Nephron (organoid): ENCODE measurements at regions not wholly inside any gene's neighbourhood (a gene's known extent, or its start where the extent isn't known, plus 50 kb on each side); places are given as distances from the start of the nearest gene placed in this dataset.
A peak's percentile ranks its signal among the peaks of the same experiment; 100 is the strongest.

Experiments used
- H3K27ac Mint-ChIP-seq, 3 experiments: 2 replicates each; pipeline ENCODE4 v1.8.0; 2020; ENCODE audit warnings: mixed read lengths in 3 of 3, mild to moderate bottlenecking in 2 of 3, moderate library complexity in 1 of 3
- H3K27me3 Mint-ChIP-seq: 2 replicates; pipeline ENCODE4 v1.8.0; 2021; ENCODE audit warnings: low read depth, mild to moderate bottlenecking, moderate library complexity, mixed read lengths
- H3K36me3 Mint-ChIP-seq: 2 replicates; pipeline ENCODE4 v1.8.0; 2020; ENCODE audit warnings: low read depth, mixed read lengths
- H3K4me1 Mint-ChIP-seq: 2 replicates; pipeline ENCODE4 v1.8.0; 2020; ENCODE audit warnings: mixed read lengths
- H3K4me3 Mint-ChIP-seq, 3 experiments: 2 replicates each; pipeline ENCODE4 v1.8.0; 2020; ENCODE audit warnings: mild to moderate bottlenecking in 3 of 3, mixed read lengths in 3 of 3, moderate library complexity in 2 of 3
- H3K9me3 Mint-ChIP-seq: 2 replicates; pipeline ENCODE4 v1.8.0; 2020; ENCODE audit warnings: mixed read lengths
- TF ChIP-seq, protein P1 (sequence below), 3 experiments: fragments of 200-600 bp; sonication (generic); IDR thresholded peaks; one replicate each; pipeline ENCODE4 v1.5.0; 2021; ENCODE audit warnings: antibody characterized with exemption in 3 of 3; ENCODE audit not compliant: unreplicated experiment in 3 of 3

DNA sequence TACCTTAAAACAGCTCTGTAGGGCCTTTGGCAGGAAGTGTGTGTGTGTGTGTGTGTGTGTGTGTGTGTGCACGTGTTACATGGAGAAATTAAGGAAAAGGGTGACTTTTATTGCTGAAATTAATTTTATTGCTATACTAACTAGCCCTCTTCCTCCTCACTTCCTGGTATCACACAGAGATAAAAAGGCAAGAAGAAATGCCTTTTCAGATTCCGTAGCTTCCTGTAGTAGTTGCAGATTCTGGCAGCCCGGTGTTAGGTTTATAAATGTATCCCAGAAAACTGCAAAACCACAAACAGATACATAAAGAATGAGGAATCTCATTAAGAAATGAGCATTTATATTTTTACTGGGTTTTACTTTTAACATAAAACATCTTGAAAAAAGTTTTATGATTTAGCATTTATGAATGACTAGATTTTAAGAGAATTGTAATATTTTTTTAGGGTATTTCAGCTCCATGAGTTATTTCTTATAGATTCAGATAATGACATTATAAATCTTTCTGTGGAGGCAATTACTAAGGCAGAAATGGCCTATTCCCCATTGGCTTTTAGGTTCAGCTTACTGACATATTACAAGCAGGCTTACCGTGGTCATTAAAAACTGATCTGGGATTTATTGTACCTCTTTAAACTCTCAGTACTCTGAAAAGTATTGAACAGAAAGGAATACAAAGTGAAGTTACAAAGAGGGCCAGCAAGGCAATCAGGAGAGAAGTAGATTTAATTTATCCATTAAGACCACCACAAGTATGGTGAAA lies 249.1 kb upstream of the TSHZ2 start:
- TF ChIP-seq, protein P1, sequence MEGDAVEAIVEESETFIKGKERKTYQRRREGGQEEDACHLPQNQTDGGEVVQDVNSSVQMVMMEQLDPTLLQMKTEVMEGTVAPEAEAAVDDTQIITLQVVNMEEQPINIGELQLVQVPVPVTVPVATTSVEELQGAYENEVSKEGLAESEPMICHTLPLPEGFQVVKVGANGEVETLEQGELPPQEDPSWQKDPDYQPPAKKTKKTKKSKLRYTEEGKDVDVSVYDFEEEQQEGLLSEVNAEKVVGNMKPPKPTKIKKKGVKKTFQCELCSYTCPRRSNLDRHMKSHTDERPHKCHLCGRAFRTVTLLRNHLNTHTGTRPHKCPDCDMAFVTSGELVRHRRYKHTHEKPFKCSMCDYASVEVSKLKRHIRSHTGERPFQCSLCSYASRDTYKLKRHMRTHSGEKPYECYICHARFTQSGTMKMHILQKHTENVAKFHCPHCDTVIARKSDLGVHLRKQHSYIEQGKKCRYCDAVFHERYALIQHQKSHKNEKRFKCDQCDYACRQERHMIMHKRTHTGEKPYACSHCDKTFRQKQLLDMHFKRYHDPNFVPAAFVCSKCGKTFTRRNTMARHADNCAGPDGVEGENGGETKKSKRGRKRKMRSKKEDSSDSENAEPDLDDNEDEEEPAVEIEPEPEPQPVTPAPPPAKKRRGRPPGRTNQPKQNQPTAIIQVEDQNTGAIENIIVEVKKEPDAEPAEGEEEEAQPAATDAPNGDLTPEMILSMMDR (IDR thresholded peaks at IDR 0.05; ENCODE audit: unreplicated experiment in 3 of 3), result no peak
- peaks cover 5% of the 10 kb centered on the region for H3K9me3 Mint-ChIP-seq
- H3K27ac Mint-ChIP-seq, result peak overlapping the region in 2 of 3 experiments; percentile 28 to 67
- no peak overlapping the region for H3K4me3 Mint-ChIP-seq
- H3K36me3 Mint-ChIP-seq, result no peaks in the 10 kb centered on the region
- H3K4me1 Mint-ChIP-seq, result no peaks in the 10 kb centered on the region
- H3K27me3 Mint-ChIP-seq, result no peaks in the 10 kb centered on the region

DNA sequence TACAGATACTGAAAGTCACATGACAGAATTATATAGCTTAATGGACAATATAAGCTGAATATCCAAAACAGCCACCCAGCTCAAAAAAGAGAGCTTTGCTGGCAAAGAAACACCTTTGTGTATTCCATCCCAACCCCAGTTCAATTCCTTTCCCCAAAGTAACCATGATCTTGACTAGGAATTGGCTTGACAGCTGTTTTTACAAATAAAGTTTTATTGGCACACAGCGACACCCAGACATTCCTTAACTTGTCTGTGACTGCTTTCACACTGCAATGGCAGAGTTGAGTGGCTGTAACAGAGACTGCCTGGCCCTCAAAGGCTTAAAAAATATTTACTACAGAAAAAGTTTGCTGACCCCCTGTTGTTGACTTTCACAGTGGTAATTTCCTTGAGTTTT lies 264.0 kb upstream of the TSHZ2 start:
- no peak overlapping the region for H3K4me3 Mint-ChIP-seq
- H3K27ac Mint-ChIP-seq, result no peak overlapping the region
- H3K27me3 Mint-ChIP-seq, result no peaks in the 10 kb centered on the region
- H3K4me1 Mint-ChIP-seq, result no peaks in the 10 kb centered on the region
- H3K9me3 Mint-ChIP-seq, result no peaks in the 10 kb centered on the region
- TF ChIP-seq, protein P1 (IDR thresholded peaks at IDR 0.05; ENCODE audit: unreplicated experiment in 3 of 3), result no peak
- H3K36me3 Mint-ChIP-seq, result no peaks in the 10 kb centered on the region

DNA sequence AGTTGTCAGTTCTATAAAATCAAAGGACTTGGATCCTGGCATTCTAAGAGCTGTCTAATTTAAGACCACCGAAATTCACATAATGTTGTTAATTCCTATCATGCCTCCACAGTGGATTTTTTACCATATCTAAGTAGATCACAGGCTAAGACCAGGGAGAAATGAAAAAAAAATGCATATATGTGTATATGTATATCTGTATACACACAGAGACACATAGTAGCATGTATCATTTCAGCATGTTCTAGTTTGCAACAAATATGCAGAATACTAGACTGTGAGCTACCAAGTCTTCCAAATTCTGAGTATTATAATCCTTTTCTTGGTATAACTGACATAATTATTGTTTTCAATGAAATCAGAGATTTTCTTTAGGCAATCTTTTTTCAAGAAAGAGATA lies 267.6 kb upstream of the TSHZ2 start:
- Mint-ChIP-seq H3K27me3 (peaks cover 2% of the 10 kb centered on the region), H3K4me1 (no peaks in the 10 kb centered on the region), H3K9me3 (no peaks in the 10 kb centered on the region), H3K36me3 (no peaks in the 10 kb centered on the region), H3K4me3 (no peak overlapping the region), H3K27ac (no peak overlapping the region)
- TF ChIP-seq, protein P1 (IDR thresholded peaks at IDR 0.05; ENCODE audit: unreplicated experiment in 3 of 3), result no peak

DNA sequence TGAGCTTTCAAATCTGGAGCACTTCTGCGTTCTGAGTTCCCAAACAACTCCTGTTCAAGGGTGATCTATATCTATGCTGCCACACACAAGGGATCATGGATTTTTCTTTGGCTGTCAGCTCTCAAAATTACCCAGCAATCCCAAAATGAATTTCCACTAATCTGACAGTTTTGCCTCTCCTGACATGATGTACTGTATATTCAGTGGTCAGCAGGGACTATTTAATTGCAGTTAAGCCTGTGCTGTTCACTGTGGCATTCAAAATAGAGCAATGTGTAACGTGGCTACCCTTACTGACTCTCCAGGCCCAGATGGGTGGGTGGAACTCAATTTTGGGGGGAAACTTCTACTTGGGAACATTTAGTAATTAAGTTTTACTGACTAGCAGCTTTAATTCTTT lies 283.8 kb upstream of the TSHZ2 start:
- no peaks in the 10 kb centered on the region for H3K36me3 Mint-ChIP-seq
- peaks cover under 1% of the 10 kb centered on the region for H3K9me3 Mint-ChIP-seq
- H3K4me1 Mint-ChIP-seq, result peaks cover 8% of the 10 kb centered on the region
- no peaks in the 10 kb centered on the region for H3K27me3 Mint-ChIP-seq
- no peak overlapping the region for H3K27ac Mint-ChIP-seq
- TF ChIP-seq, protein P1 (IDR thresholded peaks at IDR 0.05; ENCODE audit: unreplicated experiment in 3 of 3), result no peak
- no peak overlapping the region for H3K4me3 Mint-ChIP-seq

DNA sequence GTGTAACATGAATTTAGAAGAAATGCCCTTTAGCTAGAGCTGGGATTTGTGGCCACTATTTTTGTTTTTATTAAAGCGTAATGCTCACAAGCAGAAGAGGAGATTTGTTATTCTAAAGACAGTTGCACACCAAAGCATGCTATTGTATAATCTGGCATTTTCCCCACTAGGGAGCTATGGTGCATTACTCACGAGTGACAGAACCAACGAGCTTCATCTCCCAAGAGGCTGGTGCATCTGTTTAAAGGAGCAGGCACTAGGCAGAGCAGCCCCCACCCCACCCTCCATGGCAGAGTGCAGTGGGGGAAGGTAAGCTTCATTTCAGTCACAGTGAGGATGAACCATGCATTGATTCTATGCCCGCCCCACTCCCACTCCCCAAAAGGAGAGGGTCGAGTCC lies 287.3 kb upstream of the TSHZ2 start:
- Mint-ChIP-seq H3K9me3 (peaks cover 11% of the 10 kb centered on the region), H3K4me1 (peaks cover 8% of the 10 kb centered on the region), H3K36me3 (no peaks in the 10 kb centered on the region), H3K27ac (no peak overlapping the region), H3K4me3 (no peak overlapping the region), H3K27me3 (no peaks in the 10 kb centered on the region)
- TF ChIP-seq, protein P1 (IDR thresholded peaks at IDR 0.05; ENCODE audit: unreplicated experiment in 3 of 3), result no peak

DNA sequence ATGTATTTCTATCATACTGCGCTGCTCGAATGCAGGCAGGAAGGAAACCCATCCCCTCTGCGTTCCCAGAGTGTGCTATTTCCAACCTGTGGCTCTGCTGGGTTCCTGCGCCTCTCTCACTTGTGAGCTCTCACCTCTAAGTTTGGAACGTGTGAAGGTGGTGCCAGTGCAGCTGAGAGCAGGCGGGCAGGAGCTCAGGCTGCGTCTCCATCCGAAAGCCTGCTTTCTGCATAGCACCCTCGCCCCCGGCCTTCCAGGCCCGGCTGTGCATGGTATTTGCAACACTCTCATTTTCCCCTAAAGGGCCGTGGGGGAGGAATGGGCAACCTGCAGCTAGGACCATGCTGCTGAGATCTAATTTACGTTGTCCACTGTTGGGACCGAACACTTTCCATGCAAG lies 288.0 kb upstream of the TSHZ2 start:
- no peaks in the 10 kb centered on the region for H3K36me3 Mint-ChIP-seq
- TF ChIP-seq, protein P1 (IDR thresholded peaks at IDR 0.05; ENCODE audit: unreplicated experiment in 3 of 3), result no peak
- peaks cover 11% of the 10 kb centered on the region for H3K9me3 Mint-ChIP-seq
- no peak overlapping the region for H3K4me3 Mint-ChIP-seq
- peaks cover 8% of the 10 kb centered on the region for H3K4me1 Mint-ChIP-seq
- H3K27me3 Mint-ChIP-seq, result no peaks in the 10 kb centered on the region
- H3K27ac Mint-ChIP-seq, result no peak overlapping the region
